Endometrium (tissue), 2 donors: ENCODE measurements at regions not wholly inside any gene's neighbourhood (a gene's known extent, or its start where the extent isn't known, plus 50 kb on each side); places are given as distances from the start of the nearest gene placed in this dataset.
"Not testable (repeated sequence)": the region's sequence is repeated elsewhere in the genome, so short reads cannot be mapped to it uniquely, and the experiment has no call there.

Source experiments
- FAIRE-seq: peaks from 2 replicates; lab custom pipeline; 2012; peaks lifted over from hg19 to GRCh38; lab: Jason Lieb, UNC
- donor health status: control.
- donor health status: control.

GRCh38 chr1:147062956-147063355, 109.3 kb downstream of the PRKAB2 start:
- FAIRE-seq, result peak; percentile 67

- not testable (repeated sequence) for FAIRE-seq
Measured at GRCh38 chr1:147061880-147062279, 110.4 kb downstream of the PRKAB2 start.

GRCh38 chr1:147053269-147053668, 115.1 kb downstream of the NBPF12 start:
- FAIRE-seq, result no peak

DNA sequence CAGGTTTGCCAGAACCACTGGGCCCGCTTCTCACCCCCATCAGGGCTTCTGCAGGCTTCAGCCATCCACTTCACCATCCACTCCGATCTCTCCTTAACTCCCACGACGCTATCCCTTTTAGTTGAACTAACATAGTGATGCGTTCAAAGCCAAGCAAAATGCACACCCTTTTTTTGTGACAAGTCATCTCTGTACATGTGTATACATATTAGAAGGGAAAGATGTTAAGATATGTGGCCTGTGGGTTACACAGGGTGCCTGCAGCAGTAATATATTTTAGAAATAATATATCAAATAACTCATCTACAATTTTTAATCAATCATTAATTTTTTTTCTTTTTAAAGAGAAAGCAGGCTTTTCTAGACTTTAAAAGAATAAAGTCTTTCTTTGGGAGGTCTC, 114.6 kb downstream of the NBPF12 start:
- no peak for FAIRE-seq

DNA sequence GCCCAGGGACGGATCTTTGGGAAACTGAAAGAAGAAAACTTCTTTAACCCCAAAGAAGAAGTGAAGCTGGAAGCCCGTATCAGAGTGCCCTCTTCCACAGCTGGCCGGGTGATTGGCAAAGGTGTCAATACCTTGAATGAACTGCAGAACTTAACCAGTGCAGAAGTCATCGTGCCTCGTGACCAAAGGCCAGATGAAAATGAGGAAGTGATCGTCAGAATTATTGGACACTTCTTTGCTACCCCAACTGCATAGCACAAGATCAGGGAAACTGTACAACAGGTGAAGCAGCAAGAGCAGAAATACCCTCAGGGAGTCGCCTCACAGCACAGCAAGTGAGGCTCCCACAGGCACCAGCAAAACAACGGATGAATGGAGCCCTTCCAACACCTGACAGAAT, 114.0 kb downstream of the NBPF12 start:
- no peak for FAIRE-seq

DNA sequence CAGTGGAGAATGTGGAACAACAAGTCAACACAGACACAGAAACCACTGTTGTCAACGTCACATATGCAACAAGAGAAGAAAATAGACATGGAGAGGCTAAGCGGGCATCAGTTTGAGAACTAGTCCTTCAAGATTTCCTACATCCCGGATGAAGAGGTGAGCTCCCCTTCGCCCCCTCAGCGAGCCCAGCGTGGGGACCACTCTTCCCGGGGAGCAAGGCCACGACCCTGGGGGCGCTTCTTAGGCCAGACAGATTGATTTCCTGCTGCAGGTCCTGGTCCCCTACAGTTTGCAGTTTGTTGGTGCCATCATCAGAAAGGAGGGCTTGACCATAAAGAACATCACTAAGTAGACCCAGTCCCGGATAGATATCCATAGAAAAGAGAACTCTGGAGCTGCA, 113.0 kb downstream of the NBPF12 start:
- no peak for FAIRE-seq

DNA sequence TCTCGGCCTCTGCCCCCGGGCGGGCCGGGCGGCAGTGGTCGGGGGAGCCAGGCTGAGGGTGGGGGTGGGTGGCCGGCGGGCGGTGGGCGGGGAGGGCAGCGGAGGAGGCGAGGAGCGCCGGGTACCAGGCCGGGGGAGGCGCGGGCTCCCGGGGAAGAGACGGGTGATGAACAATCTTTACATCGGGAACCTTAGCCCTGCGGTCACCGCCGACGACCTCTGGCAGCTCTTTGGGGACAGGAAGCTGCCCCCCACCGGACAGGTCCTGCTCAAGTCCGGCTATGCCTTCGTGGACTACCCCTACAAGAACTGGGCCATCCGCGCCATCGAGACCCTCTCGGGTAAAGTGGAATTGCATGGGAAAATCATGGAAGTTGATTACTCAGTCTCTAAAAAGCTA, 112.5 kb downstream of the NBPF12 start:
- no peak for FAIRE-seq

DNA sequence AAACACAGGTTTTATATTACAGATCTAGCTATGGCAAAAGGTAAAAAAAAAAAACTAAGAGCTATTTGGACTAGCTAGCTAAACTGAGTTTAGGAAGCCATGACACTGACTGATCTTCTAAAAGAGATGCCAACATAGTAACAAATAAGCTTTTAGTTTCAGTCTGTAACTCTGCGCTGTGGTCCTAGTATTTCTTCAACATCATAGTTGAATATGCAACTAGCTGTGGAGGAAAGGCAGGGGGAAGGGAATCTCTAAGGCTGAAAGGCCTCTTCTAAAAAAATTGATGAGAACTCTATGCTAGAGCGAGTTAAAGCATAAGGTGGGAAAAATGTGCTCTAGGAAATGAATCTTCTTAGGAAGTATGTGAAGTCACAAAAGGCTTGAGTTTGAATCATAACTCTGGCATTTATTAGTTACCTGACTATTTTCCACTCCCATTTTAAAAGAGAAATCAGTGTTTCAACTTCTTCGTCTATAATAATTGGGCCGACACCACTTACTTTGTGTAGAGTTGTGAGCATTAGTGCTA, 108.8 kb downstream of the NBPF12 start:
- peak; percentile 54 for FAIRE-seq

DNA sequence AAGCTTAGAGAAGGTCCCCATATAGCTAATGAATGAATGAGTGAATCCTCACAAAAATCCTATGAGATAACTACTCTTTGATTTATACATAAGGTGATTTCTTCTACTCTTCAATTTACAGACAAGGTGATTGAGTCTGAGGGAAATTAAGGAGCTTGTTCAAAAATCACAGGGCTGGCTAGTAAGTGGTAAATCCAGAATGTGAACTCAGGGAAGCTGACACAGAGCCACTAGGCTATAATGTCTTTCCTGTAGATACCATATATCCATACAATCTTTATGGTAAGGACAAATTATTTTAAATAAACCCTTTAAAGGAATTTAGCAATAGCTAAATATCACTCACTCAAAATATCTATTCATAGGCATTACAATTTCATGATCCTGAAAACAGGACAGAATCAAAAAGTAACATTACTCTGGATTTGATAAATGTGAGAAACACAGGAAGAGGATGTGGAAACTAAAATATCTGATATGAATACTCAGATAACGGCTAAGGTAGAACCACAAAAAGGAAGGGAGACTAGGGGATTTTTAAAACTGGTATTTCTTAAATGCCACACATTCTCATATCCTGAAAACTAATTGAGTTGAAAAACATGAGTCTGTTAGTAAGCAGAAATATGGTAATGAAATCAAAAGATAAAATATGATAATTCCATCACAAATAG, 108.2 kb downstream of the NBPF12 start:
- no peak for FAIRE-seq
